SK-N-SH treated with all-trans-retinoic acid at 6 μM for 48 hours (cell line): ENCODE measurements at regions not wholly inside any gene's neighbourhood (a gene's known extent, or its start where the extent isn't known, plus 50 kb on each side); places are given as distances from the start of the nearest gene placed in this dataset.

Source experiments
- ATAC-seq: fragments of 200-7000 bp; cut with Tn5 transposase; 3 replicates; pipeline ENCODE4 v1.9.1; 2020; ENCODE audit warnings: mild to moderate bottlenecking, moderate library complexity
- ARNTL ChIP-seq: fragments of 450-650 bp; formaldehyde crosslinking; IDR thresholded peaks from 2 replicates; pipeline ENCODE4 v1.5.0; 2020; ENCODE audit warnings: low read depth, mild to moderate bottlenecking, moderate library complexity, borderline replicate concordance
- BACH2 ChIP-seq: fragments of 250-450 bp; sonication (Bioruptor Pico); IDR thresholded peaks from 2 replicates; pipeline ENCODE4 v1.9.0; 2021; ENCODE audit warnings: mild to moderate bottlenecking, borderline replicate concordance
- CSDC2 ChIP-seq: fragments of 250-450 bp; sonication (Bioruptor Pico); IDR thresholded peaks from 2 replicates; pipeline ENCODE4 v1.5.0; 2020; ENCODE audit warnings: mild to moderate bottlenecking, moderate library complexity
- ESRRG ChIP-seq: fragments of 250-450 bp; sonication (Bioruptor Pico); IDR thresholded peaks from 2 replicates; pipeline ENCODE4 v1.6.1; 2021; ENCODE audit warnings: mild to moderate bottlenecking
- ISL1 ChIP-seq: fragments of 250-450 bp; sonication (Bioruptor Pico); IDR thresholded peaks from 2 replicates; pipeline ENCODE4 v2.1.2; 2022; ENCODE audit warnings: mild to moderate bottlenecking, moderate library complexity
- OSR1 ChIP-seq: fragments of 250-450 bp; sonication (Bioruptor Pico); IDR thresholded peaks from 2 replicates; pipeline ENCODE4 v1.8.0; 2022; ENCODE audit warnings: moderate library complexity, mild to moderate bottlenecking, inconsistent platforms
- POU6F1 ChIP-seq: fragments of 250-450 bp; sonication (Bioruptor Pico); IDR thresholded peaks from 2 replicates; pipeline ENCODE4 v1.8.0; 2021; ENCODE audit warnings: low read depth, mild to moderate bottlenecking, moderate library complexity, borderline replicate concordance
- PPARA ChIP-seq: fragments of 250-450 bp; sonication (Bioruptor Pico); IDR thresholded peaks from 2 replicates; pipeline ENCODE4 v1.5.0; 2020; ENCODE audit warnings: mild to moderate bottlenecking, borderline replicate concordance
- RARB ChIP-seq: fragments of 250-450 bp; sonication (Bioruptor Pico); IDR thresholded peaks from 2 replicates; pipeline ENCODE4 v1.8.0; 2021; ENCODE audit warnings: mild to moderate bottlenecking, moderate library complexity
- TCF4 ChIP-seq: fragments of 250-450 bp; sonication (Bioruptor Pico); IDR thresholded peaks from 2 replicates; pipeline ENCODE4 v1.8.0; 2021; ENCODE audit warnings: mild to moderate bottlenecking, moderate library complexity, borderline replicate concordance
- TOX ChIP-seq: fragments of 250-450 bp; sonication (Bioruptor Pico); IDR thresholded peaks from 2 replicates; pipeline ENCODE4 v1.8.0; 2021; ENCODE audit warnings: mild to moderate bottlenecking, moderate library complexity, borderline replicate concordance
- ZC3H10 ChIP-seq: fragments of 250-450 bp; sonication (Bioruptor Pico); IDR thresholded peaks from 2 replicates; pipeline ENCODE4 v1.5.1; 2021; ENCODE audit warnings: mild to moderate bottlenecking, moderate library complexity
- ZFP30 ChIP-seq: fragments of 450-650 bp; formaldehyde crosslinking; IDR thresholded peaks from 2 replicates; pipeline ENCODE4 v1.5.0; 2022; ENCODE audit warnings: mild to moderate bottlenecking, moderate library complexity
- ZNF565 ChIP-seq: fragments of 450-650 bp; formaldehyde crosslinking; conservative IDR thresholded peaks from 2 replicates; pipeline ENCODE4 v1.5.0; 2020; ENCODE audit warnings: low read depth, mild to moderate bottlenecking, moderate library complexity
- ZNF70 ChIP-seq: fragments of 450-650 bp; formaldehyde crosslinking; IDR thresholded peaks from 2 replicates; pipeline ENCODE4 v1.5.0; 2020; ENCODE audit warnings: mild to moderate bottlenecking, moderate library complexity
- TF ChIP-seq, protein P1 (sequence below): fragments of 250-450 bp; sonication (Bioruptor Pico); IDR thresholded peaks from 2 replicates; pipeline ENCODE4 v1.8.0; 2020; ENCODE audit warnings: mild to moderate bottlenecking, moderate library complexity, borderline replicate concordance
- TF ChIP-seq, protein P2 (sequence below): fragments of 250-450 bp; sonication (Bioruptor Pico); IDR thresholded peaks from 2 replicates; pipeline ENCODE4 v1.5.0; 2020; ENCODE audit warnings: mild to moderate bottlenecking, moderate library complexity

GRCh38 chr14:100416081-100416680 is 93.0 kb downstream of the SLC25A47 start (continued):
- TF ChIP-seq, protein P1, sequence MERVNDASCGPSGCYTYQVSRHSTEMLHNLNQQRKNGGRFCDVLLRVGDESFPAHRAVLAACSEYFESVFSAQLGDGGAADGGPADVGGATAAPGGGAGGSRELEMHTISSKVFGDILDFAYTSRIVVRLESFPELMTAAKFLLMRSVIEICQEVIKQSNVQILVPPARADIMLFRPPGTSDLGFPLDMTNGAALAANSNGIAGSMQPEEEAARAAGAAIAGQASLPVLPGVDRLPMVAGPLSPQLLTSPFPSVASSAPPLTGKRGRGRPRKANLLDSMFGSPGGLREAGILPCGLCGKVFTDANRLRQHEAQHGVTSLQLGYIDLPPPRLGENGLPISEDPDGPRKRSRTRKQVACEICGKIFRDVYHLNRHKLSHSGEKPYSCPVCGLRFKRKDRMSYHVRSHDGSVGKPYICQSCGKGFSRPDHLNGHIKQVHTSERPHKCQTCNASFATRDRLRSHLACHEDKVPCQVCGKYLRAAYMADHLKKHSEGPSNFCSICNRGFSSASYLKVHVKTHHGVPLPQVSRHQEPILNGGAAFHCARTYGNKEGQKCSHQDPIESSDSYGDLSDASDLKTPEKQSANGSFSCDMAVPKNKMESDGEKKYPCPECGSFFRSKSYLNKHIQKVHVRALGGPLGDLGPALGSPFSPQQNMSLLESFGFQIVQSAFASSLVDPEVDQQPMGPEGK (CRISPR knock-in tag) = no peak
- no peak for TF ChIP-seq POU6F1 (CRISPR knock-in tag)
- TF ChIP-seq TOX = no peak
- TF ChIP-seq ZC3H10 (CRISPR knock-in tag) = no peak
- no peak for TF ChIP-seq TCF4 (CRISPR knock-in tag)

- TF ChIP-seq ISL1 (CRISPR knock-in tag) = no peak
- TF ChIP-seq ZC3H10 (CRISPR knock-in tag) = no peak
- TF ChIP-seq, protein P2, sequence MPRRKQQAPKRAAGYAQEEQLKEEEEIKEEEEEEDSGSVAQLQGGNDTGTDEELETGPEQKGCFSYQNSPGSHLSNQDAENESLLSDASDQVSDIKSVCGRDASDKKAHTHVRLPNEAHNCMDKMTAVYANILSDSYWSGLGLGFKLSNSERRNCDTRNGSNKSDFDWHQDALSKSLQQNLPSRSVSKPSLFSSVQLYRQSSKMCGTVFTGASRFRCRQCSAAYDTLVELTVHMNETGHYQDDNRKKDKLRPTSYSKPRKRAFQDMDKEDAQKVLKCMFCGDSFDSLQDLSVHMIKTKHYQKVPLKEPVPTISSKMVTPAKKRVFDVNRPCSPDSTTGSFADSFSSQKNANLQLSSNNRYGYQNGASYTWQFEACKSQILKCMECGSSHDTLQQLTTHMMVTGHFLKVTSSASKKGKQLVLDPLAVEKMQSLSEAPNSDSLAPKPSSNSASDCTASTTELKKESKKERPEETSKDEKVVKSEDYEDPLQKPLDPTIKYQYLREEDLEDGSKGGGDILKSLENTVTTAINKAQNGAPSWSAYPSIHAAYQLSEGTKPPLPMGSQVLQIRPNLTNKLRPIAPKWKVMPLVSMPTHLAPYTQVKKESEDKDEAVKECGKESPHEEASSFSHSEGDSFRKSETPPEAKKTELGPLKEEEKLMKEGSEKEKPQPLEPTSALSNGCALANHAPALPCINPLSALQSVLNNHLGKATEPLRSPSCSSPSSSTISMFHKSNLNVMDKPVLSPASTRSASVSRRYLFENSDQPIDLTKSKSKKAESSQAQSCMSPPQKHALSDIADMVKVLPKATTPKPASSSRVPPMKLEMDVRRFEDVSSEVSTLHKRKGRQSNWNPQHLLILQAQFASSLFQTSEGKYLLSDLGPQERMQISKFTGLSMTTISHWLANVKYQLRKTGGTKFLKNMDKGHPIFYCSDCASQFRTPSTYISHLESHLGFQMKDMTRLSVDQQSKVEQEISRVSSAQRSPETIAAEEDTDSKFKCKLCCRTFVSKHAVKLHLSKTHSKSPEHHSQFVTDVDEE (CRISPR knock-in tag) = no peak
- no peak for TF ChIP-seq ESRRG (CRISPR knock-in tag)
- peak; percentile 99 for ATAC-seq
Observed at GRCh38 chr14:100416921-100417860, 94.1 kb downstream of the SLC25A47 start.

DNA sequence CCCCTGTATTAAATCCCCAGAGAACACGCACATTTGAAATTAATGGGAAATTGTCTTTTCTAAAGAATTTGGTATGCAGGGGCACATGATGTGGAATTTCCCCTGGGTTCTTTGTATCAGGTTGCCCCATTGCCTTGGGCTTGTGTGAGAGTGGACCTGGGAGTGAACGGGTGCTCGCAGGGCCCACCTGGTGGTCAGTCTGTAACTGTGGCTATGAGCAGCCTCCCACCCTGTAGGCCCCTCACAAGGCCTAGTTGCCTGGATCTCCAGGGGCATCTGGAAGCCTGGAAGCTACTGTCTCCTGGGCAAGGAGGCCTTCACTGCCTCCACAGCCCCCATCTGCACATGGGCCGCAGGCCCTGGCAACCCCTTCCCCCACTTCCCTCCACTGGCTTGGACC is 96.7 kb downstream of the SLC25A47 start:
- TF ChIP-seq CSDC2 (CRISPR knock-in tag) (no peak), ZFP30 (CRISPR knock-in tag) (no peak), ISL1 (CRISPR knock-in tag) (no peak), TOX (no peak), ZC3H10 (CRISPR knock-in tag) (no peak), ZNF565 (CRISPR knock-in tag) (no peak), BACH2 (no peak), TCF4 (CRISPR knock-in tag) (no peak), ESRRG (CRISPR knock-in tag) (no peak), PPARA (no peak), ARNTL (no peak)
- TF ChIP-seq, protein P1 (CRISPR knock-in tag) = no peak
- ATAC-seq = no peak

DNA sequence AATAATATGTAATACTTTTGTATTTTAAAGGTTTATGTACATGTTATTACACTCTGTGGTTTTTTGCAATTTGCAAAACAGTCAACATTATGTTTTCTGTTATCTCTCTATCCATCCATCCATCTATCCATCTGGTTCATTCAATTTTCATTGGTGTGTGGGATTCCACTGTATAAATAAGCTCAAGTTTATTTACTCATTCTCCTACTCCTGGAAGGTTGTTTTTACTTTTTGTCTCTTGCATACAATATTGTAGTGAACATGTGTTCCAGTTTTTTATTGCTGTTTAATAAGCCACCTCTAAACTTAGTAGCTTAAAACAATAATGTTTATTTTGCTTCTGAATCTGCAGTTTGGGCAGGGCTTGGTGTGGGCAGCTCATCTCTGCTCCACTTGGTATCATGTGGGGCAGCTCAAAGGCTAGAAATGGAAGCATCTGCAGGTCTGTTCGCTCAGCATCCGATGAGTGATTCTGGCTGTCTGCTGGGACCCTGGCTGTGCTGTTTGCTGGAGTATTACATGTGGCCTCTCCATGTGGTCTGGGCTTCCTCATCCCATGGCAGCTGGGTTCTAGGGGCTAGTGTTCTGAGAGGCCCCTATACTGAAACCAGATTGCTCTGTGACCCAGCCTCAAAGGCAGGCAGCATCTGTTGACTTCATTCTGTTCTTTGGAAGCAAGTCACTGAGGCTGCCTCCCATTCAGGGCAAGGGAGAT is 98.8 kb downstream of the SLC25A47 start:
- no peak for ATAC-seq
- no peak for TF ChIP-seq ZNF70
- TF ChIP-seq ZFP30 (CRISPR knock-in tag) = no peak
- TF ChIP-seq OSR1 (CRISPR knock-in tag) = no peak
- TF ChIP-seq ISL1 (CRISPR knock-in tag) = no peak
- TF ChIP-seq ZNF565 (CRISPR knock-in tag) = peak; percentile 99
- no peak for TF ChIP-seq RARB (CRISPR knock-in tag)
- TF ChIP-seq TOX = no peak
